K562 (cell line): ENCODE measurements at regions not wholly inside any gene's neighbourhood (a gene's known extent, or its start where the extent isn't known, plus 50 kb on each side); places are given as distances from the start of the nearest gene placed in this dataset.

Experiments
- ATAC-seq: fragments of 200-7000 bp; cut with Tn5 transposase; 3 replicates; pipeline ENCODE4 v1.9.1; 2020; ENCODE audit warnings: moderate library complexity
- BruUV-seq: library from RNA; stranded (reverse); fragments of 400-500 nt; replicated peaks from 2 replicates; lab custom pipeline; 2021; lab: Mats Ljungman, UMichigan
- CTCF ChIA-PET: fragments of 300-600 bp; formaldehyde crosslinking; extraction: SDS; loops from one replicate; lab custom pipeline; 2021; ENCODE audit warnings: low intra/inter-chr PET ratio; lab: Yijun Ruan, JAX
- POLR2A ChIA-PET: fragments of 300-600, 350-650 bp; sonication (Branson Sonifier 250); formaldehyde crosslinking; extraction: SDS; loops from one replicate; lab custom pipeline; 2021; ENCODE audit warnings: antibody characterized with exemption, inconsistent platforms; lab: Yijun Ruan, JAX
- DNase-seq, 4 experiments: peaks; one replicate each; pipeline versions ENCODE4 v3.0.0 to v3.0.0-alpha.2; 2011 to 2018; ENCODE audit warnings: low spot score in 3 of 4, mixed read lengths in 3 of 4; ENCODE audit errors: extremely low read depth in 1 of 4
- FAIRE-seq: peaks from 2 replicates; lab custom pipeline; 2011; peaks lifted over from hg19 to GRCh38; lab: Jason Lieb, UNC
- H2AFZ ChIP-seq: 2 replicates; pipeline ENCODE4 v1.6.0; 2011; ENCODE audit warnings: low read depth, low read length, control low read depth, inconsistent platforms
- H3K27ac ChIP-seq: fragments of 200-600 bp; 3 replicates; pipeline ENCODE4 v1.8.0; 2011; ENCODE audit warnings: low read depth, mild to moderate bottlenecking, control low read depth, inconsistent platforms, low read length, moderate library complexity, mixed read lengths; ENCODE audit errors: extremely low read depth
- H3K27me3 ChIP-seq, 2 experiments: fragments of 300-600 bp in 1 of 2; 2 replicates in 1 of 2; 3 replicates in 1 of 2; pipeline versions ENCODE4 v1.6.0 to v1.8.0; 2011; ENCODE audit warnings: inconsistent platforms in 2 of 2, low read length in 2 of 2, mild to moderate bottlenecking in 1 of 2, mixed read lengths in 1 of 2, moderate library complexity in 1 of 2; ENCODE audit not compliant: control insufficient read depth in 2 of 2, insufficient read depth in 2 of 2
- H3K36me3 ChIP-seq: fragments of 300-600 bp; 3 replicates; pipeline ENCODE4 v1.8.0; 2011; ENCODE audit warnings: mild to moderate bottlenecking, low read length, inconsistent platforms; ENCODE audit not compliant: control insufficient read depth, insufficient read depth
- H3K4me1 ChIP-seq, 2 experiments: fragments of 200-600 bp in 1 of 2; replicated peaks in 1 of 2; 2 replicates in 1 of 2; 3 replicates in 1 of 2; pipeline versions ENCODE4 v1.5.1 to v1.8.0; 2011; ENCODE audit warnings: inconsistent platforms in 2 of 2, low read length in 2 of 2, mild to moderate bottlenecking in 1 of 2, mixed read lengths in 1 of 2, moderate library complexity in 1 of 2; ENCODE audit not compliant: control insufficient read depth in 2 of 2, insufficient read depth in 2 of 2
- H3K4me2 ChIP-seq: 2 replicates; pipeline ENCODE4 v1.6.1; 2011; ENCODE audit warnings: low read length, control low read depth, inconsistent platforms, mixed read lengths; ENCODE audit not compliant: insufficient read depth
- H3K4me3 ChIP-seq: fragments of 200-600 bp; sonication (generic), shearing (Covaris generic); 2 replicates; pipeline ENCODE4 v1.5.1; 2016; ENCODE audit warnings: control low read depth, inconsistent platforms
- H3K79me2 ChIP-seq: fragments of 200-600 bp; 3 replicates; pipeline ENCODE4 v1.8.0; 2011; ENCODE audit warnings: low read length, inconsistent platforms; ENCODE audit not compliant: control insufficient read depth, insufficient read depth
- H3K9ac ChIP-seq, 2 experiments: 2 replicates each; pipeline versions ENCODE4 v1.6.0 to v1.6.1; 2011; ENCODE audit warnings: low read depth in 2 of 2, low read length in 2 of 2, control low read depth in 1 of 2, inconsistent platforms in 1 of 2, mild to moderate bottlenecking in 1 of 2, mixed read lengths in 1 of 2; ENCODE audit not compliant: insufficient read depth in 1 of 2
- H3K9me1 ChIP-seq: one replicate; pipeline ENCODE4 v1.6.0; 2011; ENCODE audit warnings: inconsistent platforms, mild to moderate bottlenecking, low read length, moderate library complexity; ENCODE audit not compliant: control insufficient read depth, insufficient read depth
- H3K9me3 ChIP-seq: replicated peaks from 2 replicates; pipeline ENCODE4 v1.5.1; 2011; ENCODE audit warnings: low read depth, low read length, inconsistent platforms; ENCODE audit not compliant: control insufficient read depth, insufficient read depth
- H4K20me1 ChIP-seq: replicated peaks from 2 replicates; pipeline ENCODE4 v1.6.1; 2011; ENCODE audit warnings: low read length, inconsistent platforms, mixed read lengths; ENCODE audit not compliant: control insufficient read depth, insufficient read depth
- CHCHD3 ChIP-seq: fragments of 250-450 bp; sonication (Bioruptor Pico); IDR thresholded peaks from 2 replicates; pipeline ENCODE4 v2.1.2; 2022; ENCODE audit warnings: mild to moderate bottlenecking
- EWSR1 ChIP-seq: fragments of 450-650 bp; IDR thresholded peaks from 2 replicates; pipeline ENCODE4 v1.6.1; 2018; ENCODE audit warnings: borderline replicate concordance, mild to moderate bottlenecking, low read depth, moderate library complexity; ENCODE audit not compliant: partially characterized antibody
- FOXM1 ChIP-seq, 2 experiments: fragments of 450-650 bp in 1 of 2; sonication (generic) in 1 of 2; formaldehyde crosslinking in 1 of 2; IDR thresholded peaks; 2 replicates each; pipeline versions ENCODE4 v1.6.1 to v1.9.0; 2017 to 2022; ENCODE audit warnings: low read depth in 2 of 2, mild to moderate bottlenecking in 2 of 2, missing genetic modification reagents in 1 of 2, moderate library complexity in 1 of 2
- IRF2 ChIP-seq: sonication (generic); formaldehyde crosslinking; IDR thresholded peaks from 2 replicates; pipeline ENCODE4 v1.8.1; 2022; ENCODE audit warnings: mild to moderate bottlenecking, missing genetic modification reagents
- LARP7 ChIP-seq: fragments of 450-650 bp; IDR thresholded peaks from 2 replicates; pipeline ENCODE4 v1.6.1; 2016
- NCOA4 ChIP-seq: fragments of 450-650 bp; IDR thresholded peaks from 2 replicates; pipeline ENCODE4 v1.6.1; 2018; ENCODE audit warnings: mild to moderate bottlenecking; ENCODE audit not compliant: partially characterized antibody
- PHB ChIP-seq: fragments of 250-450 bp; sonication (Bioruptor Pico); IDR thresholded peaks from 2 replicates; pipeline ENCODE4 v1.5.0; 2021
- PHF21A ChIP-seq: fragments of 450-650 bp; IDR thresholded peaks from 2 replicates; pipeline ENCODE4 v1.6.1; 2017; ENCODE audit warnings: low read depth, borderline replicate concordance
- POLR3A ChIP-seq: IDR thresholded peaks from 2 replicates; pipeline ENCODE4 v1.6.1; 2011; ENCODE audit warnings: borderline replicate concordance, mild to moderate bottlenecking, moderate library complexity; ENCODE audit not compliant: insufficient read length, insufficient read depth; ENCODE audit errors: extremely low read depth
- RBM17 ChIP-seq: fragments of 200-400 bp; formaldehyde crosslinking; IDR thresholded peaks from 2 replicates; pipeline ENCODE4 v1.6.1; 2017; ENCODE audit warnings: low read depth, mild to moderate bottlenecking, low read length, borderline replicate concordance
- YBX1 ChIP-seq: fragments of 450-650 bp; IDR thresholded peaks from 2 replicates; pipeline ENCODE4 v1.7.1; 2016; ENCODE audit warnings: mild to moderate bottlenecking
- ZNF23 ChIP-seq: fragments of 250-450 bp; sonication (Bioruptor Pico); IDR thresholded peaks from 2 replicates; pipeline ENCODE4 v1.4.0; 2020; ENCODE audit warnings: mild to moderate bottlenecking
- WGBS: fragments of 100-300 bp; shearing (Covaris generic); methylation state at CpG from one replicate; pipeline ENCODE4 v1.1.6; 2016; ENCODE audit warnings: low coverage, mixed read lengths; ENCODE audit not compliant: insufficient coverage; ENCODE audit errors: missing lambda C conversion rate; 5-methylcytosine and 5-hydroxymethylcytosine counted together
- in situ Hi-C: fragments of 300-500 bp; cut with MboI; formaldehyde crosslinking; loops from 4 replicates; pipeline ENCODE4 v1.15.0; 2018; ENCODE audit warnings: inconsistent platforms, mixed read lengths
- intact Hi-C: fragments of 100-400 bp; cut with micrococcal nuclease; formaldehyde crosslinking; loops from 2 replicates; pipeline ENCODE4 v1.14.2; 2022
- TF ChIP-seq, protein P1 (sequence below): sonication (generic); formaldehyde crosslinking; IDR thresholded peaks from 2 replicates; pipeline ENCODE4 v1.8.0; 2022; ENCODE audit warnings: missing genetic modification reagents, mild to moderate bottlenecking, borderline replicate concordance
- TF ChIP-seq, protein P2 (sequence below): fragments of 250-450 bp; sonication (Bioruptor Pico); IDR thresholded peaks from 2 replicates; pipeline ENCODE4 v1.8.0; 2021; ENCODE audit warnings: mild to moderate bottlenecking, moderate library complexity
- TF ChIP-seq, protein P3 (sequence below), 3 experiments: fragments of 200-800 bp in 1 of 3; fragments of 250-450 bp in 1 of 3; fragments of 450-650 bp in 1 of 3; sonication (Bioruptor Pico) in 1 of 3; sonication (Bioruptor generic) in 1 of 3; formaldehyde crosslinking in 1 of 3; IDR thresholded peaks; 2 replicates each; pipeline versions ENCODE4 v1.6.1 to v1.8.0; 2016 to 2022; ENCODE audit warnings: mild to moderate bottlenecking in 2 of 3, missing genetic modification characterization in 2 of 3, missing compliant biosample characterization in 1 of 3, moderate library complexity in 1 of 3

DNA sequence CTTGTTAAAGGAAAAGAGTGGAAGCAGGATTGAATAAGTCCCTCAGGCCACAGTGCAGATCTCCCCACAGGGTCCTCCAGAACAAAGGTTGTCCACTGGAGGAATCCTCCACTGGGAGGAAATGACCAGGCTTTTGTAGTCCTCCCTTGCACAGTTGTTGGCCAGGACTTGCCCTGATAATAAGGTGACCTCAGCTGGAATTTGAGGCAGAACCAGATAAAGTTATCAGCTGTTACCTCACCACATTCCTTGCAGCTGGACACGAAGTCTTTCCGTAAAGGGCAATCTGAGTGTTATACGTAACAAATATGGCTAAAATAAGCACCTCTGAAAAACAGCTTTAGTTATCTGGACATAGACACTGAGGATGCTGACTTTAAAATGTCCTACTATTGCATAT is 83.5 kb upstream of the NAALADL2 start:
- CTCF ChIA-PET, result no interaction called here
- intact Hi-C loops (no loop called here), in situ Hi-C loops (no loop called here)
- POLR2A ChIA-PET, result no interaction called here
- Histone ChIP-seq H3K4me3 (no peak overlapping the region), H3K9me1 (no peaks in the 10 kb centered on the region), H4K20me1 (no peaks in the 10 kb centered on the region), H3K27me3 (no peaks in the 10 kb centered on the region), H3K9me3 (no peaks in the 10 kb centered on the region), H3K4me2 (no peak overlapping the region), H3K27ac (no peak overlapping the region), H2AFZ (no peak overlapping the region), H3K4me1 (no peaks in the 10 kb centered on the region), H3K79me2 (no peaks in the 10 kb centered on the region), H3K36me3 (no peaks in the 10 kb centered on the region), H3K9ac (no peak overlapping the region)
- no TSS peak for BruUV-seq
- ATAC-seq (no peak), FAIRE-seq (no peak), DNase-seq (no peak)
- WGBS, result 0% methylated on average over 3 of the region's 3 CpGs
- TF ChIP-seq, protein P1, sequence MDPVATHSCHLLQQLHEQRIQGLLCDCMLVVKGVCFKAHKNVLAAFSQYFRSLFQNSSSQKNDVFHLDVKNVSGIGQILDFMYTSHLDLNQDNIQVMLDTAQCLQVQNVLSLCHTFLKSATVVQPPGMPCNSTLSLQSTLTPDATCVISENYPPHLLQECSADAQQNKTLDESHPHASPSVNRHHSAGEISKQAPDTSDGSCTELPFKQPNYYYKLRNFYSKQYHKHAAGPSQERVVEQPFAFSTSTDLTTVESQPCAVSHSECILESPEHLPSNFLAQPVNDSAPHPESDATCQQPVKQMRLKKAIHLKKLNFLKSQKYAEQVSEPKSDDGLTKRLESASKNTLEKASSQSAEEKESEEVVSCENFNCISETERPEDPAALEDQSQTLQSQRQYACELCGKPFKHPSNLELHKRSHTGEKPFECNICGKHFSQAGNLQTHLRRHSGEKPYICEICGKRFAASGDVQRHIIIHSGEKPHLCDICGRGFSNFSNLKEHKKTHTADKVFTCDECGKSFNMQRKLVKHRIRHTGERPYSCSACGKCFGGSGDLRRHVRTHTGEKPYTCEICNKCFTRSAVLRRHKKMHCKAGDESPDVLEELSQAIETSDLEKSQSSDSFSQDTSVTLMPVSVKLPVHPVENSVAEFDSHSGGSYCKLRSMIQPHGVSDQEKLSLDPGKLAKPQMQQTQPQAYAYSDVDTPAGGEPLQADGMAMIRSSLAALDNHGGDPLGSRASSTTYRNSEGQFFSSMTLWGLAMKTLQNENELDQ, result no peak
- TF ChIP-seq, protein P2, sequence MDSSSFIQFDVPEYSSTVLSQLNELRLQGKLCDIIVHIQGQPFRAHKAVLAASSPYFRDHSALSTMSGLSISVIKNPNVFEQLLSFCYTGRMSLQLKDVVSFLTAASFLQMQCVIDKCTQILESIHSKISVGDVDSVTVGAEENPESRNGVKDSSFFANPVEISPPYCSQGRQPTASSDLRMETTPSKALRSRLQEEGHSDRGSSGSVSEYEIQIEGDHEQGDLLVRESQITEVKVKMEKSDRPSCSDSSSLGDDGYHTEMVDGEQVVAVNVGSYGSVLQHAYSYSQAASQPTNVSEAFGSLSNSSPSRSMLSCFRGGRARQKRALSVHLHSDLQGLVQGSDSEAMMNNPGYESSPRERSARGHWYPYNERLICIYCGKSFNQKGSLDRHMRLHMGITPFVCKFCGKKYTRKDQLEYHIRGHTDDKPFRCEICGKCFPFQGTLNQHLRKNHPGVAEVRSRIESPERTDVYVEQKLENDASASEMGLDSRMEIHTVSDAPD (CRISPR knock-in tag), result no peak
- no peak for TF ChIP-seq CHCHD3 (CRISPR knock-in tag)
- TF ChIP-seq PHB, result no peak
- TF ChIP-seq NCOA4, result no peak
- no peak for TF ChIP-seq LARP7
- TF ChIP-seq FOXM1 (IDR thresholded peaks at IDR 0.05; ENCODE audit: low read depth), result no peak
- TF ChIP-seq FOXM1 (CRISPR knock-in tag; IDR thresholded peaks at IDR 0.05; ENCODE audit: low read depth), result no peak
- TF ChIP-seq, protein P3, sequence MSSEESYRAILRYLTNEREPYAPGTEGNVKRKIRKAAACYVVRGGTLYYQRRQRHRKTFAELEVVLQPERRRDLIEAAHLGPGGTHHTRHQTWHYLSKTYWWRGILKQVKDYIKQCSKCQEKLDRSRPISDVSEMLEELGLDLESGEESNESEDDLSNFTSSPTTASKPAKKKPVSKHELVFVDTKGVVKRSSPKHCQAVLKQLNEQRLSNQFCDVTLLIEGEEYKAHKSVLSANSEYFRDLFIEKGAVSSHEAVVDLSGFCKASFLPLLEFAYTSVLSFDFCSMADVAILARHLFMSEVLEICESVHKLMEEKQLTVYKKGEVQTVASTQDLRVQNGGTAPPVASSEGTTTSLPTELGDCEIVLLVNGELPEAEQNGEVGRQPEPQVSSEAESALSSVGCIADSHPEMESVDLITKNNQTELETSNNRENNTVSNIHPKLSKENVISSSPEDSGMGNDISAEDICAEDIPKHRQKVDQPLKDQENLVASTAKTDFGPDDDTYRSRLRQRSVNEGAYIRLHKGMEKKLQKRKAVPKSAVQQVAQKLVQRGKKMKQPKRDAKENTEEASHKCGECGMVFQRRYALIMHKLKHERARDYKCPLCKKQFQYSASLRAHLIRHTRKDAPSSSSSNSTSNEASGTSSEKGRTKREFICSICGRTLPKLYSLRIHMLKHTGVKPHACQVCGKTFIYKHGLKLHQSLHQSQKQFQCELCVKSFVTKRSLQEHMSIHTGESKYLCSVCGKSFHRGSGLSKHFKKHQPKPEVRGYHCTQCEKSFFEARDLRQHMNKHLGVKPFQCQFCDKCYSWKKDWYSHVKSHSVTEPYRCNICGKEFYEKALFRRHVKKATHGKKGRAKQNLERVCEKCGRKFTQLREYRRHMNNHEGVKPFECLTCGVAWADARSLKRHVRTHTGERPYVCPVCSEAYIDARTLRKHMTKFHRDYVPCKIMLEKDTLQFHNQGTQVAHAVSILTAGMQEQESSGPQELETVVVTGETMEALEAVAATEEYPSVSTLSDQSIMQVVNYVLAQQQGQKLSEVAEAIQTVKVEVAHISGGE (CRISPR knock-in tag; IDR thresholded peaks at IDR 0.05), result no peak
- no peak for TF ChIP-seq RBM17
- TF ChIP-seq EWSR1, result no peak
- TF ChIP-seq YBX1, result no peak
- TF ChIP-seq PHF21A, result no peak
- no peak for TF ChIP-seq ZNF23 (CRISPR knock-in tag)
- TF ChIP-seq POLR3A, result no peak
- no peak for TF ChIP-seq IRF2 (CRISPR knock-in tag)
